Caco-2 (cell line): ENCODE measurements at regions not wholly inside any gene's neighbourhood (a gene's known extent, or its start where the extent isn't known, plus 50 kb on each side); places are given as distances from the start of the nearest gene placed in this dataset.
"Not testable (repeated sequence)": the region's sequence is repeated elsewhere in the genome, so short reads cannot be mapped to it uniquely, and the experiment has no call there.

Experiments used
- BruUV-seq: library from RNA; stranded (reverse); fragments of 400-500 nt; replicated peaks from 2 replicates; lab custom pipeline; 2021; lab: Mats Ljungman, UMichigan
- CTCF ChIA-PET: fragments of 300-600 bp; sonication (Branson Sonifier 250); formaldehyde crosslinking; loops from one replicate; lab custom pipeline; 2022; ENCODE audit warnings: antibody characterized with exemption; lab: Charles Lee
- POLR2A ChIA-PET: fragments of 300-600 bp; sonication (Branson Sonifier 250); formaldehyde crosslinking; loops from one replicate; lab custom pipeline; 2022; ENCODE audit warnings: antibody characterized with exemption; lab: Charles Lee
- DNase-seq, 2 experiments: peaks; one replicate each; pipeline versions ENCODE4 v3.0.0 to v3.0.0-alpha.2; 2020 to 2022
- H3K27me3 ChIP-seq: replicated peaks from 2 replicates; pipeline ENCODE4 v1.6.0; 2011; ENCODE audit warnings: low read length; ENCODE audit not compliant: control insufficient read depth, insufficient read depth
- H3K36me3 ChIP-seq: 2 replicates; pipeline ENCODE4 v1.5.1; 2011; ENCODE audit warnings: low read length; ENCODE audit not compliant: control insufficient read depth, insufficient read depth
- H3K4me1 ChIP-seq: fragments of 250-450 bp; sonication (Bioruptor Pico); 2 replicates; pipeline ENCODE4 v1.5.1; 2020; ENCODE audit warnings: mild to moderate bottlenecking
- H3K4me3 ChIP-seq: 2 replicates; pipeline ENCODE4 v1.5.1; 2011; ENCODE audit warnings: low read depth, mild to moderate bottlenecking, control low read depth, low read length
- H3K9me3 ChIP-seq: fragments of 250-450 bp; sonication (Bioruptor Pico); 2 replicates; pipeline ENCODE4 v1.5.1; 2020; ENCODE audit warnings: mild to moderate bottlenecking, moderate library complexity
- H3K27ac Mint-ChIP-seq: one replicate; pipeline ENCODE4 v1.8.0; 2022; ENCODE audit warnings: mixed read lengths; ENCODE audit not compliant: unreplicated experiment
- H3K27me3 Mint-ChIP-seq: one replicate; pipeline ENCODE4 v1.8.0; 2022; ENCODE audit warnings: mixed read lengths; ENCODE audit not compliant: insufficient read depth, unreplicated experiment
- H3K36me3 Mint-ChIP-seq: one replicate; pipeline ENCODE4 v1.8.0; 2022; ENCODE audit warnings: mild to moderate bottlenecking, mixed read lengths; ENCODE audit not compliant: insufficient read depth, unreplicated experiment
- H3K4me1 Mint-ChIP-seq: one replicate; pipeline ENCODE4 v1.8.0; 2022; ENCODE audit warnings: low read depth, mixed read lengths; ENCODE audit not compliant: unreplicated experiment
- H3K4me3 Mint-ChIP-seq: one replicate; pipeline ENCODE4 v1.8.0; 2022; ENCODE audit warnings: mild to moderate bottlenecking, moderate library complexity, mixed read lengths; ENCODE audit not compliant: unreplicated experiment
- H3K9me3 Mint-ChIP-seq: one replicate; pipeline ENCODE4 v1.8.0; 2022; ENCODE audit warnings: mixed read lengths; ENCODE audit not compliant: unreplicated experiment
- intact Hi-C: fragments of 100-400 bp; cut with micrococcal nuclease; formaldehyde crosslinking; loops from one replicate; pipeline ENCODE4 v1.10.0; 2022; ENCODE audit not compliant: unreplicated experiment
- TF ChIP-seq, protein P1 (sequence below), 2 experiments: fragments of 200-600 bp in 1 of 2; IDR thresholded peaks; 1 replicate in 1 of 2; 2 replicates in 1 of 2; pipeline versions ENCODE4 v1.5.1 to v1.8.0; 2011 to 2022; ENCODE audit warnings: antibody characterized with exemption in 1 of 2, control low read depth in 1 of 2, inconsistent platforms in 1 of 2, low read depth in 1 of 2, low read length in 1 of 2, mild to moderate bottlenecking in 1 of 2, moderate library complexity in 1 of 2; ENCODE audit not compliant: insufficient read depth in 1 of 2, severe bottlenecking in 1 of 2, unreplicated experiment in 1 of 2

DNA sequence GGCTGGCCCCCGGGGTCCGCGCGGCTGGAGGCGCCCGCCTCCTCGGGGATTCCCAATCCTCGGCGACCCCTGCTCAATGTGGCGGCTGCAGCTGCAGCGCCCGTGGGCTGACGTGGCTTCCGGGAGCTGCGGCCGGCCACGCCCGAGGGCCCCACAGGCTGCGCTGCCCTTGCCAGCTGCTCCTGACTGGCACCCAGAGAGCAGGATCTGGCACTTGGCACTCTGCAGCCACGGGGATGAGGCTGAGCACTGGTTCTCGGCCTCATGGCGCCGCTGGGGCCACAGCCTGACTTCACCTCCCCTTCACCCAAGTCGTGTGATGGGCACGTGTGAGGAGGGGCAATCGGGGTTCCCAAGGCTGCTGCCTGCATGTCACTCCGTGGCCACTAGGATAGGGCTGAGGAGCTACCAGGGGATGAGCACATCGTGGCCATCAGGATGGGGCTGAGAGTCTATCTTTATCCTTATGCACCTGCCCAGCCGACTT, 267.8 kb upstream of the FRG2C start:
- TF ChIP-seq, protein P1, sequence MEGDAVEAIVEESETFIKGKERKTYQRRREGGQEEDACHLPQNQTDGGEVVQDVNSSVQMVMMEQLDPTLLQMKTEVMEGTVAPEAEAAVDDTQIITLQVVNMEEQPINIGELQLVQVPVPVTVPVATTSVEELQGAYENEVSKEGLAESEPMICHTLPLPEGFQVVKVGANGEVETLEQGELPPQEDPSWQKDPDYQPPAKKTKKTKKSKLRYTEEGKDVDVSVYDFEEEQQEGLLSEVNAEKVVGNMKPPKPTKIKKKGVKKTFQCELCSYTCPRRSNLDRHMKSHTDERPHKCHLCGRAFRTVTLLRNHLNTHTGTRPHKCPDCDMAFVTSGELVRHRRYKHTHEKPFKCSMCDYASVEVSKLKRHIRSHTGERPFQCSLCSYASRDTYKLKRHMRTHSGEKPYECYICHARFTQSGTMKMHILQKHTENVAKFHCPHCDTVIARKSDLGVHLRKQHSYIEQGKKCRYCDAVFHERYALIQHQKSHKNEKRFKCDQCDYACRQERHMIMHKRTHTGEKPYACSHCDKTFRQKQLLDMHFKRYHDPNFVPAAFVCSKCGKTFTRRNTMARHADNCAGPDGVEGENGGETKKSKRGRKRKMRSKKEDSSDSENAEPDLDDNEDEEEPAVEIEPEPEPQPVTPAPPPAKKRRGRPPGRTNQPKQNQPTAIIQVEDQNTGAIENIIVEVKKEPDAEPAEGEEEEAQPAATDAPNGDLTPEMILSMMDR (IDR thresholded peaks at IDR 0.05; ENCODE audit: insufficient read depth in 1 of 2, low read depth in 1 of 2, low read length in 1 of 2, severe bottlenecking in 1 of 2, unreplicated experiment in 1 of 2), result no peak
- POLR2A ChIA-PET, result no interaction called here
- Histone ChIP-seq H3K27me3 (no peaks in the 10 kb centered on the region), H3K9me3 (no peaks in the 10 kb centered on the region), H3K36me3 (no peaks in the 10 kb centered on the region), H3K4me1 (peaks cover 4% of the 10 kb centered on the region), H3K4me3 (no peak overlapping the region)
- Mint-ChIP-seq H3K9me3 (no peaks in the 10 kb centered on the region), H3K27me3 (no peaks in the 10 kb centered on the region), H3K4me1 (no peaks in the 10 kb centered on the region), H3K4me3 (no peak overlapping the region), H3K27ac (no peak overlapping the region), H3K36me3 (no peaks in the 10 kb centered on the region)
- CTCF ChIA-PET, result no interaction called here
- BruUV-seq, result no TSS peak
- no peak for DNase-seq
- intact Hi-C loops, result no loop called here

DNA sequence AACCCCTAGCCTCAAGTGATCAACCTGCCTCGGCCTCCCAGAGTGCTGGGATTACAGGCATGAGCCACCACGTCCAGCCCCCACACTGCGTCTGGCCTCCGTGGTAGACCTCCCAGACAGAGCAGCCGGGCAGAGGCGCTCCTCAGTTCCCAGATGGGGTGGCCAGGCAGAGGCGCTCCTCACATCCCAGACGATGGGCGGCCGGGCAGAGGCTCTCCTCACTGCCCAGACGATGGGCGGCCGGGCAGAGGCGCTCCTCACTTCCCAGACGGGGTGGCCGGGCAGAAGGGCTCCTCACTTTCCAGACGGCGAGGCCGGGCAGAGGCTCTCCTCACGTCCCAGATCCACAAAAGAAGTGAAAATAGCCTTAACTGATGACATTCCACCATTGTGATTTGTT, 266.6 kb upstream of the FRG2C start:
- BruUV-seq, H3K4me3 Mint-ChIP-seq, H3K9me3 Mint-ChIP-seq, H3K4me3 ChIP-seq, H3K4me1 Mint-ChIP-seq, CTCF ChIA-PET, H3K27me3 ChIP-seq, H3K9me3 ChIP-seq, H3K36me3 ChIP-seq, intact Hi-C loops, H3K27me3 Mint-ChIP-seq, H3K4me1 ChIP-seq, DNase-seq, H3K36me3 Mint-ChIP-seq, H3K27ac Mint-ChIP-seq, POLR2A ChIA-PET: not testable (repeated sequence)

DNA sequence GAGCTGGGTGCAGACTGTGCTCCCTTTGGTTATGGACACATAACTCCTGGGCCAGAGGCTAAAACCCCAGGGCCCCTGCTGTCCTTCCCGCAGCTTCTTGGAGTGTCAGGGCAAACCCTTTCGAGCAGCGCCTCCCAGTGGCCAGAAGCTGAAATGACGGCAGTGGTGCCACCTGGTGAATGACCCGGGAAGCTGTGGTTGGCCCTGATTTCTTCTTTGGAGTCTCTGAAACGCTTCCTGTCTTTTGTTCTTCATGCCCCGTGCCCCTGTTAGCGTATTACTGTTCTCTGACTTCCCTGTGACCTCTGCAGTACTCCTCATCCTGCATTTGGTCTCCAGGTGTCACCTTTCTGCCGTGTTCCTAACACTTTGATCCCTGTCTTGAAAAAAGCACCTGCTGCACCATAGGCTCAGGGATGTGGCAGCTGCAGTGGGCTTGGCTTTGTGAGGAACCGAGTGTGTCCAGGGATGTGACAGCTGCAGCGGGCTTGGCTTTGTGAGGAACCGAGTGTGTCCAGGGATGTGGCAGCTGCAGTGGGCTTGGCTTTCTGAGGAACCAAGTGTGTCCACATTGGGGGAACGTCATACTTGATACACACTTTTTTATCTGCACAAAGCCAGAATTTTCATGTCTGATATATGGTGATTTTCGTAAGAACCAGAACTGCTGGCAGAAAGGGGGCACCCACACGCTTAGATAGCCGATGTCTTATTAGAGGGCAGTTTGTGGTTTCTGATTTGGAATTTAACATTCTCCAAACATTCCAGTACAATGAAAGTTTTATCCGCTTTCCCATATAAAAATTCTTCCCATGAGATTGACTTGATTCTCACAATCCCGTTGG, 241.8 kb upstream of the FRG2C start:
- H3K4me3 ChIP-seq, H3K4me1 Mint-ChIP-seq, H3K9me3 ChIP-seq, POLR2A ChIA-PET, H3K27me3 ChIP-seq, H3K27ac Mint-ChIP-seq, H3K27me3 Mint-ChIP-seq, H3K36me3 Mint-ChIP-seq, H3K4me1 ChIP-seq, H3K9me3 Mint-ChIP-seq, H3K4me3 Mint-ChIP-seq, CTCF ChIA-PET, H3K36me3 ChIP-seq: not testable (repeated sequence)
- TF ChIP-seq, protein P1 (IDR thresholded peaks at IDR 0.05; ENCODE audit: insufficient read depth in 1 of 2, low read depth in 1 of 2, low read length in 1 of 2, severe bottlenecking in 1 of 2, unreplicated experiment in 1 of 2), result peak; percentile 52 to 75
- intact Hi-C loops, result loop anchor here (1.0 kb wide), 1 partner anchor 128 kb away; no protein-coding TSS in a partner anchor
- DNase-seq, result peak; percentile 43 to 59
- BruUV-seq, result TSS peak; percentile 12

DNA sequence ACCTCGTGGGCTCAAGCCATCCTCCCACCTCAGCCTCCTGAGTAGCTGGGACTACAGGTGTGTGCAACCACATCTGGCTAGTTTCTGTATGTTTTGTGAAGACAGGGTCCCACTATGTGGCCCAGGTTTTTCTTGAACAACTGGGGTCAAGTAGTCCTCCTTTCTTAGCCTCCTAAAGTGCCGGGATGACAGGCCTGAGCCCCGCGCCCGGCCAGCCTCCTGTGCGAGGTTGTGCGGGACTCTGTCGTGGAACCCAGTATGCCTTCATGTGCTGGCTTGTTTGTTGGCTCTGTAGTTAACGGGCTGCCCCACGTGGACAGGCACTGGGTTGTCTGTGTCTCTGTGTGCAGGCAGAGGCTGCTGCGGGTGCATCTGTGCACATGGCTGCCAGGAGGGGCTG, 238.7 kb upstream of the FRG2C start:
- H3K36me3 ChIP-seq, H3K36me3 Mint-ChIP-seq, H3K27me3 Mint-ChIP-seq, POLR2A ChIA-PET, H3K9me3 Mint-ChIP-seq, intact Hi-C loops, DNase-seq, H3K4me3 ChIP-seq, H3K27me3 ChIP-seq, BruUV-seq, CTCF ChIA-PET, H3K4me1 Mint-ChIP-seq, H3K4me3 Mint-ChIP-seq, H3K9me3 ChIP-seq, H3K27ac Mint-ChIP-seq, H3K4me1 ChIP-seq: not testable (repeated sequence)

DNA sequence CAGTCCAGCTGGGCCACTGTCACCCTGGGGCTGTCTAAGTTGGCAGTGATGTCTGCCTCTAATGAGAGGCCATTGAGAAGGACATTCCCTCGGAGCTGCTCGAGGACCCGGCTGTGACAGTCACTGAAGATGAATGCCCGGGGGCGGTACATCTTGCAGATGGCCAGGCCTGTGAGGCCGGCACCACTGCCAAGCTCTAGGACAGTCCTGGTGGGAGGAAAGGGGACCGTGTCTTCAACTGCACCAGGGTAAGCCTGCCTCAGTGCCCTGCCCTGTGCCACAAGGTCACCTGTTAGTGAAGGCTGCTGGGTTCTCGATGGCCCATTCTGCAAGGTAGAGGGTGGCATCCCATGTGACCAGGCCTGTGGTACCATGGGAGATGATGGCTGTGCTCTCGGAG, 236.6 kb upstream of the FRG2C start:
- CTCF ChIA-PET, H3K27ac Mint-ChIP-seq, H3K27me3 Mint-ChIP-seq, H3K36me3 ChIP-seq, H3K4me3 Mint-ChIP-seq, H3K4me3 ChIP-seq, H3K4me1 Mint-ChIP-seq, H3K9me3 Mint-ChIP-seq, H3K27me3 ChIP-seq, H3K36me3 Mint-ChIP-seq, intact Hi-C loops, BruUV-seq, H3K9me3 ChIP-seq, H3K4me1 ChIP-seq, DNase-seq, POLR2A ChIA-PET: not testable (repeated sequence)
